ENCODE measurements at regions not wholly inside any gene's neighbourhood (a gene's known extent, or its start where the extent isn't known, plus 50 kb on each side); places are given as distances from the start of the nearest gene placed in this dataset.
"Not testable (repeated sequence)": the region's sequence is repeated elsewhere in the genome, so short reads cannot be mapped to it uniquely, and the experiment has no call there.

- no peak for FAIRE-seq
- TF ChIP-seq, protein P1, sequence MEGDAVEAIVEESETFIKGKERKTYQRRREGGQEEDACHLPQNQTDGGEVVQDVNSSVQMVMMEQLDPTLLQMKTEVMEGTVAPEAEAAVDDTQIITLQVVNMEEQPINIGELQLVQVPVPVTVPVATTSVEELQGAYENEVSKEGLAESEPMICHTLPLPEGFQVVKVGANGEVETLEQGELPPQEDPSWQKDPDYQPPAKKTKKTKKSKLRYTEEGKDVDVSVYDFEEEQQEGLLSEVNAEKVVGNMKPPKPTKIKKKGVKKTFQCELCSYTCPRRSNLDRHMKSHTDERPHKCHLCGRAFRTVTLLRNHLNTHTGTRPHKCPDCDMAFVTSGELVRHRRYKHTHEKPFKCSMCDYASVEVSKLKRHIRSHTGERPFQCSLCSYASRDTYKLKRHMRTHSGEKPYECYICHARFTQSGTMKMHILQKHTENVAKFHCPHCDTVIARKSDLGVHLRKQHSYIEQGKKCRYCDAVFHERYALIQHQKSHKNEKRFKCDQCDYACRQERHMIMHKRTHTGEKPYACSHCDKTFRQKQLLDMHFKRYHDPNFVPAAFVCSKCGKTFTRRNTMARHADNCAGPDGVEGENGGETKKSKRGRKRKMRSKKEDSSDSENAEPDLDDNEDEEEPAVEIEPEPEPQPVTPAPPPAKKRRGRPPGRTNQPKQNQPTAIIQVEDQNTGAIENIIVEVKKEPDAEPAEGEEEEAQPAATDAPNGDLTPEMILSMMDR (IDR thresholded peaks at IDR 0.05; ENCODE audit: insufficient read depth, missing control alignments), result no peak
- no peak for DNase-seq (ENCODE audit: insufficient read length, low spot score)
Observed at GRCh38 chr2:4096978-4097766, 393.8 kb downstream of the DCDC2C start.

- DNase-seq (ENCODE audit: insufficient read length, low spot score) (no peak), FAIRE-seq (no peak)
- TF ChIP-seq, protein P1 (IDR thresholded peaks at IDR 0.05; ENCODE audit: insufficient read depth, missing control alignments), result no peak
Observed at GRCh38 chr2:4098137-4098536, 394.8 kb downstream of the DCDC2C start.

- DNase-seq (ENCODE audit: insufficient read length, low spot score), result no peak
- FAIRE-seq, result no peak
- TF ChIP-seq, protein P1 (IDR thresholded peaks at IDR 0.05; ENCODE audit: insufficient read depth, missing control alignments), result no peak
Observed at GRCh38 chr2:4101936-4102335, 398.6 kb downstream of the DCDC2C start.

GRCh38 chr2:4107179-4107578 lies 403.8 kb downstream of the DCDC2C start:
- TF ChIP-seq, protein P1 (IDR thresholded peaks at IDR 0.05; ENCODE audit: insufficient read depth, missing control alignments), result no peak
- FAIRE-seq, result no peak
- no peak for DNase-seq (ENCODE audit: insufficient read length, low spot score)

GRCh38 chr2:4110273-4110672 lies 406.9 kb downstream of the DCDC2C start:
- no peak for FAIRE-seq

DNA sequence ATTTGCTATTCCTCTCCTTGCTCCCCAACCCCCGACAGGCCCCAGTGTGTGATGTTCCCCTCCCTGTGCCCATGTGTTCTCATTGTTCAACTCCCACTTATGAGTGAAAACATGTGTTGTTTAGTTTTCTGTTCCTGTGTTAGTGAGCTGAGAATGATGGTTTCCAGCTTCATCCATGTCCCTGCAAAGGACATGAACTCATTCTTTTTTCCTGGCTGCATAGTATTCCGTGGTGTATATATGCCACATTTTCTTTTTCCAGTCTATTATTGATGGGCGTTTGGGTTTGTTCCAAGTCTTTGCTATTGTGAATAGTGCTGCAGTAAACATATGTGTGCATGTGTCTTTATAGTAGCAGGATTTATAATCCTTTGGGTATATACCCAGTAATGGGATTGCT lies 412.1 kb downstream of the DCDC2C start:
- not testable (repeated sequence) for DNase-seq (ENCODE audit: insufficient read length, low spot score); FAIRE-seq

More at GRCh38 chr2:4110273-4110672, 406.9 kb downstream of the DCDC2C start:
- TF ChIP-seq, protein P1 (IDR thresholded peaks at IDR 0.05; ENCODE audit: insufficient read depth, missing control alignments), result peak; percentile 5
- no peak for DNase-seq (ENCODE audit: insufficient read length, low spot score)

DNA sequence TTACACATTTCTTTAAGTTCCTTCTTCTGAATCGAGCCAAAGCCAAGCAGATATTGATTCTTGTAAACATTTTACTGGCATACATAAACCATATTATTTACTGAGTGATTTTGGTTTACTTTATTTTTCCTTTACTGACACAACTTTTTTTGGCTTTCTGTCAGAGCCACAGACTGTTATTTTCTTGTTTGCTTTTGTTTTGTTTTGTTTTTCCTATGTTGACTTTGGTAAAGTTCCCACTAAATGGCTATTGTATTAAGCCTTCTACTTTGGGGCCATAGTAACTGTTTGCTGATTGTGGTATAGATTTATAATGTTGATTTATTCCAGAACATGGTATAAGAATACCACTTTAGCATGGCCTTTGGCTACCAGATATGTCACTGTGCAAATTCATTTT lies 419.4 kb downstream of the DCDC2C start:
- FAIRE-seq (no peak), DNase-seq (ENCODE audit: insufficient read length, low spot score) (no peak)
- TF ChIP-seq, protein P1 (IDR thresholded peaks at IDR 0.05; ENCODE audit: insufficient read depth, missing control alignments), result no peak

All from D721Med (cell line).